H9 (cell line): ENCODE measurements at regions not wholly inside any gene's neighbourhood (a gene's known extent, or its start where the extent isn't known, plus 50 kb on each side); places are given as distances from the start of the nearest gene placed in this dataset.

Experiments used
- DNase-seq: peaks from one replicate; pipeline ENCODE4 v3.0.0-alpha.2; 2017
- H2AFZ ChIP-seq: one replicate; pipeline ENCODE4 v1.6.1; 2013; ENCODE audit warnings: mild to moderate bottlenecking, low read length, control low read depth, moderate library complexity
- H2AK5ac ChIP-seq: 2 replicates; pipeline ENCODE4 v1.6.1; 2013; ENCODE audit warnings: low read length, control low read depth, mixed read lengths; ENCODE audit not compliant: insufficient read length
- H2BK120ac ChIP-seq: one replicate; pipeline ENCODE4 v1.6.1; 2013; ENCODE audit warnings: low read depth, mild to moderate bottlenecking, low read length, control low read depth, inconsistent platforms; ENCODE audit not compliant: poor library complexity, severe bottlenecking
- H2BK12ac ChIP-seq: 2 replicates; pipeline ENCODE4 v1.6.1; 2013; ENCODE audit warnings: low read length, control low read depth, mixed read lengths, low read depth; ENCODE audit not compliant: insufficient read length
- H2BK15ac ChIP-seq: 2 replicates; pipeline ENCODE4 v1.6.1; 2013; ENCODE audit warnings: low read depth, low read length, control low read depth
- H2BK20ac ChIP-seq: one replicate; pipeline ENCODE4 v1.6.1; 2013; ENCODE audit warnings: low read depth, mild to moderate bottlenecking, low read length, control low read depth, inconsistent platforms; ENCODE audit not compliant: poor library complexity, severe bottlenecking
- H2BK5ac ChIP-seq: 2 replicates; pipeline ENCODE4 v1.6.1; 2013; ENCODE audit warnings: low read length, control low read depth, mixed read lengths; ENCODE audit not compliant: insufficient read length
- H3K14ac ChIP-seq: 2 replicates; pipeline ENCODE4 v1.6.1; 2013; ENCODE audit warnings: low read length, control low read depth; ENCODE audit not compliant: insufficient read depth
- H3K18ac ChIP-seq: 2 replicates; pipeline ENCODE4 v1.6.1; 2013; ENCODE audit warnings: low read depth, mild to moderate bottlenecking, mixed read lengths, low read length, control low read depth; ENCODE audit not compliant: insufficient read length
- H3K23ac ChIP-seq: 2 replicates; pipeline ENCODE4 v1.6.1; 2013; ENCODE audit warnings: low read length, control low read depth, mixed read lengths, low read depth; ENCODE audit not compliant: insufficient read length
- H3K23me2 ChIP-seq: 2 replicates; pipeline ENCODE4 v1.6.1; 2013; ENCODE audit warnings: low read depth, mild to moderate bottlenecking, mixed read lengths, low read length, control low read depth; ENCODE audit not compliant: insufficient read length, poor library complexity, severe bottlenecking
- H3K27ac ChIP-seq: 2 replicates; pipeline ENCODE4 v1.5.1; 2013; ENCODE audit warnings: low read length, control low read depth, mixed read lengths, low read depth; ENCODE audit not compliant: insufficient read length
- H3K27me3 ChIP-seq: 2 replicates; pipeline ENCODE4 v1.6.1; 2013; ENCODE audit warnings: low read length, control low read depth, inconsistent platforms; ENCODE audit not compliant: insufficient read depth
- H3K4ac ChIP-seq: 2 replicates; pipeline ENCODE4 v1.6.1; 2013; ENCODE audit warnings: low read depth, mild to moderate bottlenecking, control low read depth, inconsistent platforms, low read length, moderate library complexity
- H3K4me1 ChIP-seq: 2 replicates; pipeline ENCODE4 v1.6.1; 2013; ENCODE audit warnings: low read length, control low read depth, inconsistent platforms; ENCODE audit not compliant: insufficient read depth
- H3K4me2 ChIP-seq: 2 replicates; pipeline ENCODE4 v1.6.1; 2013; ENCODE audit warnings: low read length, control low read depth, mixed read lengths; ENCODE audit not compliant: insufficient read length, insufficient read depth
- H3K56ac ChIP-seq: 2 replicates; pipeline ENCODE4 v1.6.1; 2013; ENCODE audit warnings: low read depth, mild to moderate bottlenecking, mixed read lengths, low read length, control low read depth; ENCODE audit not compliant: insufficient read length
- H3K79me1 ChIP-seq: 2 replicates; pipeline ENCODE4 v1.6.1; 2013; ENCODE audit warnings: low read depth, mild to moderate bottlenecking, moderate library complexity, low read length, control low read depth, inconsistent platforms; ENCODE audit not compliant: insufficient read depth, poor library complexity, severe bottlenecking
- H3K79me2 ChIP-seq: 2 replicates; pipeline ENCODE4 v1.6.1; 2013; ENCODE audit warnings: low read length, control low read depth, inconsistent platforms; ENCODE audit not compliant: insufficient read depth
- H3K9ac ChIP-seq: 2 replicates; pipeline ENCODE4 v1.6.1; 2013; ENCODE audit warnings: low read length, control low read depth, mixed read lengths; ENCODE audit not compliant: insufficient read length; ENCODE audit errors: extremely low read depth
- H3K9me3 ChIP-seq: one replicate; pipeline ENCODE4 v1.6.1; 2013; ENCODE audit warnings: low read depth, low read length, inconsistent platforms; ENCODE audit not compliant: control insufficient read depth
- H3T11ph ChIP-seq: one replicate; pipeline ENCODE4 v1.6.1; 2013; ENCODE audit warnings: mild to moderate bottlenecking, low read length, control low read depth, inconsistent platforms
- H4K20me1 ChIP-seq: one replicate; pipeline ENCODE4 v1.6.1; 2013; ENCODE audit not compliant: control insufficient read depth, insufficient read length, insufficient read depth
- H4K5ac ChIP-seq: 2 replicates; pipeline ENCODE4 v1.6.1; 2013; ENCODE audit warnings: low read depth, mild to moderate bottlenecking, mixed read lengths, low read length, control low read depth; ENCODE audit not compliant: insufficient read length
- H4K8ac ChIP-seq: replicated peaks from 2 replicates; pipeline ENCODE4 v1.6.1; 2013; ENCODE audit warnings: low read length, control low read depth, mixed read lengths, low read depth; ENCODE audit not compliant: insufficient read length
- H4K91ac ChIP-seq: 2 replicates; pipeline ENCODE4 v1.6.1; 2013; ENCODE audit warnings: low read depth, mild to moderate bottlenecking, moderate library complexity, mixed read lengths, low read length, control low read depth; ENCODE audit not compliant: insufficient read length
- H3K27ac Mint-ChIP-seq, 3 experiments: 2 replicates in 2 of 3; 3 replicates in 1 of 3; pipeline ENCODE4 v1.8.0; 2020 to 2021; ENCODE audit warnings: mixed read lengths in 3 of 3, mild to moderate bottlenecking in 1 of 3, moderate library complexity in 1 of 3
- H3K27me3 Mint-ChIP-seq: 2 replicates; pipeline ENCODE4 v1.8.0; 2021; ENCODE audit warnings: low read depth, mild to moderate bottlenecking, moderate library complexity, mixed read lengths
- H3K36me3 Mint-ChIP-seq, 3 experiments: 2 replicates in 2 of 3; 3 replicates in 1 of 3; pipeline ENCODE4 v1.8.0; 2020 to 2021; ENCODE audit warnings: low read depth in 3 of 3, mixed read lengths in 3 of 3; ENCODE audit not compliant: insufficient read depth in 1 of 3
- H3K4me1 Mint-ChIP-seq, 2 experiments: 2 replicates each; pipeline ENCODE4 v1.8.0; 2020; ENCODE audit warnings: mixed read lengths in 2 of 2
- H3K4me3 Mint-ChIP-seq, 2 experiments: 2 replicates in 1 of 2; 3 replicates in 1 of 2; pipeline ENCODE4 v1.8.0; 2020 to 2021; ENCODE audit warnings: mild to moderate bottlenecking in 2 of 2, mixed read lengths in 2 of 2, moderate library complexity in 1 of 2
- H3K9me3 Mint-ChIP-seq, 2 experiments: 2 replicates in 1 of 2; 3 replicates in 1 of 2; pipeline ENCODE4 v1.8.0; 2020; ENCODE audit warnings: mild to moderate bottlenecking in 2 of 2, mixed read lengths in 2 of 2, moderate library complexity in 1 of 2
- CTCF ChIP-seq: fragments of 200-600 bp; sonication (generic); conservative IDR thresholded peaks from 3 replicates; pipeline ENCODE4 v1.8.0; 2021; ENCODE audit warnings: antibody characterized with exemption, mild to moderate bottlenecking
- WGBS: extraction: QIAGEN DNeasy Blood & Tissue Kit; methylation state at CpG from one replicate; pipeline ENCODE4 v1.1.7; 2013; ENCODE audit warnings: missing lambda C conversion rate, low lambda C conversion rate, mixed read lengths; ENCODE audit not compliant: insufficient read length; ENCODE audit errors: extremely low coverage; 5-methylcytosine and 5-hydroxymethylcytosine counted together

- Histone ChIP-seq H3K23me2 (no peaks in the 10 kb centered on the region), H4K8ac (no peak overlapping the region), H3K9ac (no peak overlapping the region), H3K4ac (no peak overlapping the region), H3K14ac (no peak overlapping the region), H3K23ac (no peak overlapping the region), H4K91ac (no peak overlapping the region), H3K56ac (no peak overlapping the region), H2BK120ac (no peak overlapping the region), H3K4me2 (no peak overlapping the region), H2BK5ac (no peak overlapping the region), H4K20me1 (no peaks in the 10 kb centered on the region), H3K9me3 (peaks cover 5% of the 10 kb centered on the region), H3K27me3 (no peaks in the 10 kb centered on the region), H2BK20ac (no peak overlapping the region), H3K4me1 (peaks cover 3% of the 10 kb centered on the region; the same call in 1 of the 2 replicates), H4K5ac (no peak overlapping the region), H3T11ph (no peak overlapping the region), H2AFZ (peak overlapping the region; percentile 1), H3K27ac (no peak overlapping the region), H2BK12ac (no peak overlapping the region), H3K18ac (no peak overlapping the region), H3K79me2 (no peaks in the 10 kb centered on the region), H3K79me1 (no peaks in the 10 kb centered on the region), H2BK15ac (no peak overlapping the region), H2AK5ac (no peak overlapping the region)
- no peaks in the 10 kb centered on the region for H3K27me3 Mint-ChIP-seq
- H3K4me3 Mint-ChIP-seq = peak overlapping the region; percentile 27 to 48; a peak in 4 of 5 replicates
- H3K27ac Mint-ChIP-seq = peak overlapping the region; percentile 51 to 86 (median 83)
- TF ChIP-seq CTCF = no peak
- peaks cover 2 to 17% (median 7%) of the 10 kb centered on the region in 3 experiments; a peak in 5 of 7 replicates for H3K36me3 Mint-ChIP-seq
- peak; percentile 36 for DNase-seq
- H3K4me1 Mint-ChIP-seq = peaks cover 49 to 53% of the 10 kb centered on the region in 2 experiments
- H3K9me3 Mint-ChIP-seq = peaks cover 8 to 13% of the 10 kb centered on the region in 2 experiments
- no CpG with 5 or more reads among the region's 9 CpGs for WGBS
Measured at GRCh38 chr4:180766944-180767729, 1476.1 kb upstream of the TENM3 start.
